GM20000 (cell line): ENCODE measurements at regions not wholly inside any gene's neighbourhood (a gene's known extent, or its start where the extent isn't known, plus 50 kb on each side); places are given as distances from the start of the nearest gene placed in this dataset.

Experiments used
- DNase-seq: peaks from one replicate; pipeline ENCODE4 v3.0.0; 2012; ENCODE audit warnings: low spot score
- CTCF ChIP-seq: IDR thresholded peaks from 2 replicates; pipeline ENCODE4 v1.5.1; 2012; ENCODE audit warnings: mild to moderate bottlenecking, control low read depth; ENCODE audit errors: extremely low read depth, missing control alignments

GRCh38 chr16:80314042-80314441, 226.8 kb upstream of the DYNLRB2 start:
- no peak for DNase-seq
- TF ChIP-seq CTCF = no peak

GRCh38 chr16:80309178-80309577, 231.6 kb upstream of the DYNLRB2 start:
- no peak for TF ChIP-seq CTCF
- DNase-seq = no peak

GRCh38 chr16:80305410-80305809, 235.4 kb upstream of the DYNLRB2 start:
- TF ChIP-seq CTCF = no peak
- no peak for DNase-seq

- no peak for TF ChIP-seq CTCF
- DNase-seq = no peak
Measured at GRCh38 chr16:80303691-80304090, 237.1 kb upstream of the DYNLRB2 start.

- TF ChIP-seq CTCF = no peak
- DNase-seq = no peak
Measured at GRCh38 chr16:80300876-80301275, 239.9 kb upstream of the DYNLRB2 start.

- no peak for DNase-seq
- no peak for TF ChIP-seq CTCF
Measured at GRCh38 chr16:80300456-80300855, 240.3 kb upstream of the DYNLRB2 start.

GRCh38 chr16:80299416-80299815, 241.4 kb upstream of the DYNLRB2 start:
- no peak for TF ChIP-seq CTCF
- DNase-seq = no peak
